Non-pigmented ciliary epithelial cell (primary cell): ENCODE measurements at regions not wholly inside any gene's neighbourhood (a gene's known extent, or its start where the extent isn't known, plus 50 kb on each side); places are given as distances from the start of the nearest gene placed in this dataset.

Experiments used
- DNase-seq: peaks from one replicate; pipeline ENCODE4 v3.0.0-alpha.2; 2010; ENCODE audit warnings: low read depth

DNA sequence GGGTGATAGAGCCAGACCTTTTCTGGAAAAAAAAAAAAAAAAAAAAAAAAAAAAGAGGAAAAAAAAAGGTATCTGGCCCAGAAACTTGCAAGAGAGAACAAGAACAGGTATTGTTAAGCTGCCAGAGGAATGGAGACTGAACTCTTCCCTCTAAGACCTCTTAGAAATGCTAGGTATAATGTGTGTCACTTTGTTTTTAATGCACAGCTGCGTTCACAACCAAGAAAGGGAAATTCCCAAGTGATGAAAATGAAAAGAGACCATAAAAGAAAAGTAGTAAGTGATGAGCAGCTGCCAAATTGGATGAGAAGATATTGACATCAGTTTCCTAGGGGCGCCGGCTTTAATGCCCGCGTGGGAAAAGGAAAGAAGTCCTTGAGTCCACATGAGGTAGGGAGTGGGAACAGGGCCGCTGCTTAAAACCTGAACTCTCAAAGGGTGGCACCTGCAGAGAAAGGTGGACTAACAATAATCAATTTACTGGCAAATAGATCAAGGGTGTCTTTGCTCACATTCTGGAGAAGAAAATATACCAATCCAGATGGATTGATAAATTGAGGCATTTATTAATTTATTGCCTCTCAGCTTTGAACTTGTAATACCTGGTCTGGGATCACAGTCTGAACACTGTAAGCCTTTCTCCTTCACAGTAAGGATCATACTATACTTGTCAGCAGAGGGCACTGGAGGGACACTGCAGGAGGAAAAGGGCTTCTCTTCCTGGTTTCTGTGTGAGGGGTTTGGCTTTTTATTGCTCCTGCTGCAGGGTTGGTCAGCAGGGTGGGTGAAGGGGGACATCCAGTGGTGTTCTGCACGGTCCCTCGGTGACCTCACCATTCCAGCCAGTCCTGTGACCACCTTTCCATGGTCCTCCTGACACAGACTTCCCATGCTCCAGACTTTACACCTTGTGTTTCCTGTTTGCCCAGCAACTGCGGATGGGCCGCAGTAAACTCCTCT is 131.6 kb downstream of the AQP9 start:
- DNase-seq: peak; percentile 22

DNA sequence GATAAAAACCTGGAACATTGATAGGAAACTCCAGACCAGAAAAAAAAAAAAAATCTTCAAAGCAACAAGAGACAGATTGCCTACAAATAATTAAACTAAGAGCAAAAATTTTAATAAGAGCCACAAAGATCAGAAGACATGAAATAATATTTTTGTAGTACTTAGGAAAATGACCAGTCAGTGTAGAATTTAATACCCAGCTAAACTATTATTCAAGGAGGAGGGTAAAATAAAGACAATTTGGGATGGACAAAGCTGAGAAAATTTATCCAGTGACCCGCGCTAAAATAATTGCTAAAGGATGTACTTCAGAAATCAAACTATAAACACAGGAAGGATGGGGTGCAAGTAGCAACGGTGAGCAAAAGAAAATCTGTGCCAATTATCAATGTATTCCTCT is 133.2 kb downstream of the AQP9 start:
- DNase-seq: no peak

DNA sequence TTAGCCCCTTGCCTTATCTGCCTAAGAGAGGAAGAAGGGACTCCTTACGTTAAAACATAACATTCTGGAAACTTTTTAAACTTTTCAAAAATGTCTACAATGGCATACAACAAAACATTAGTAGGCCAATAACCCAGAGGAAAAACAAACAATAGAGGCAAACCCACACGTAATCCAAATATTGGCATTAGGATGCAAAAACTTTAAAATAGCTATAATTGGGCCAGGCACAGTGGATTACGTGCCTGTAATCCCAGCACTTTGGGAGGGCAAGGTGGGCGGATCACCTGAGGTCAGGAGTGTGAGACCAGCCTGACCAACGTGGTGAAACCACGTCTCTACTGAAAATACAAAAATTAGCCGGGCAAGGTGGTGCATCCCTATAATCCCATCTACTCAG is 134.9 kb downstream of the AQP9 start:
- no peak for DNase-seq

DNA sequence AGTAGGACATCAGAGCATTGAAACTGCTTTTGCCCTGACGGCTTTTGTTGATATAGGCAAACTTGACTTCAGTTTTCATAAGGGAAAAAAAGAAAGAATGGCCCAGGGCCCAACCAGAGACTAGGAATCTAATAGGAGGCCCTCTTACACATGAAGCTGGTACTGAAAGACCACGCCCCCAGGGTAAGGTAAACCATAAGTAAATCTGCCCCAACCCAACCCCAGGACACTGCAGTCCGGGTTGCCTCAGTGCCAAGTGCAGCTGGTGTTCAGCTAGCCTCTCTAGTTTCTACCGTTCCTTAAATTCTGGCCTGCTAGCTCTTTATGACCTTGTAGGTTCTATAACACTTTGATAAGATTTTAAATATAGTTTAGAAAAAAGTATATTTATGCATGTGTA is 136.7 kb downstream of the AQP9 start:
- no peak for DNase-seq

- no peak for DNase-seq
Observed at GRCh38 chr15:58275785-58276184, 137.6 kb downstream of the AQP9 start.

- no peak for DNase-seq
Observed at GRCh38 chr15:58276924-58277323, 138.7 kb downstream of the AQP9 start.

- no peak for DNase-seq
Observed at GRCh38 chr15:58277333-58277732, 139.2 kb downstream of the AQP9 start.

GRCh38 chr15:58279106-58279505 is 140.9 kb downstream of the AQP9 start:
- DNase-seq: no peak

DNA sequence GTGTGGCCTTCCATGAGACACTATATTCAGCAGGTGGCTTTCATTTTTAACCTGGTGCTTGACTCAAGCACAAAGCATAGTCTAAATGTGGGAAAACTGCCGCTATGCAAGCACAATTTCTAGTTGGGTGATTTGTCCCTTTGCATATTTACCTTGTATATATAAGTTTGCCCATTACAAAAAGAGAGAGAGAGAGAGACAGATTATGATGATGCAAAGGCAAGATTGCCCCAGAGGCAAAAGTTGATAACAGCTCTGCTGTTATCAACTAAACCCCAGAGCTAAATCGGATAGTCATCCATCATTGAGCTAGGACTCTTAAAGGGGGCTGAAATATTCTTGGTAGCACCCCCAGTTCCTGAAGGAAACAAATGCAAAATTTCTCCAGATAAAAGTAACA is 141.5 kb downstream of the AQP9 start:
- no peak for DNase-seq

- no peak for DNase-seq
Observed at GRCh38 chr15:58282060-58282708, 144.0 kb downstream of the AQP9 start.

DNA sequence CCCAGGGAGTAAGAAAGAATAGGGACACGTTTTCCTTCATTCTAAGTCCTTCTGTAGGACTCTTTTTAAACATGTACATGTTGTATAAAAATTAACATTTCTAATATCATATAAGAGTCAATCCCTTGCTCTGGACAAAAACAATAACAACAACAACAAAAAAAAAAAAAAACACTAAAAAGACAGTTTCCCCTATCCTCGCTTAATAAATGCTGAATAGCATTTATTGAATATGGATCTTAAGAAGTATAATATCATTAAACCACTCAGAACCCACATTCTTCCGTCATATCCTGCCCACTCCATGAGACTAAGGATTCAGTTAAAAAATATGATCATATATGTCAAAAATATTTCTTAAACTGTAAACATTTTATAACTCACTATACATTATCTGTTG is 145.1 kb downstream of the AQP9 start:
- DNase-seq: no peak

GRCh38 chr15:58284293-58284692 is 146.1 kb downstream of the AQP9 start:
- no peak for DNase-seq

DNA sequence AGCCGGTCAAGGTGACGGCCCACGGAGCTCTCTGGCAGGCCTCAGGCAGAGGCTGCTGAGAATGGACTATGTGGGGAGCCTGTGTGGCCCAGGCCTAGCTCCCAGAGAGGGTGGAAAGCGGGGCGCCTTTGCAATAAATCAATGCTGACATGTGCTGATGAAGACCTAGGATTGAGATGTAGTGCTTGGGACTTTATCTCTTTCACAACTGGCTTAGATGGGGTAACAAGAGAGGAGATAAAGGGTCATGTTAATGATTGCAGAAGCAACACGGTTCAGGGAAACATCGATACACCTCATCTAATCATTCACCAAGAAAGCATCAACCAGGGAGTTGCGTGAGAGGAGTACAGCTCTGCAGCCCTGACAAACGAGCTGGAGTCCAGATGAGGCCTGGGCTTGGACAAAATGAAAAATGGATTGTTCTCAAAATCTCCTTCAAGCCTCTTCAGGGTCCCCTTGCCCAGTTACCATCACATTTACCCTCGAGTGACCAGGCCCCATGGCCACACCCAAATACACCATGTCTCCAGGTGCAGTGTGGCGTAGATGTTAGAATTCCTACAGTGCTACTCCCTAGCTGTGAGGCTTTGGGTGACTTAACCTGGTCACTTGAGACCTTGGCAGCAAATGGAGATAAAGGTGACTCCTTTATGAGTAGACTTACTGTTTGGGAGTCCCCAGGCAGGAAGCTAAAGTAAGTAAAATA is 146.4 kb upstream of the LIPC start:
- no peak for DNase-seq

DNA sequence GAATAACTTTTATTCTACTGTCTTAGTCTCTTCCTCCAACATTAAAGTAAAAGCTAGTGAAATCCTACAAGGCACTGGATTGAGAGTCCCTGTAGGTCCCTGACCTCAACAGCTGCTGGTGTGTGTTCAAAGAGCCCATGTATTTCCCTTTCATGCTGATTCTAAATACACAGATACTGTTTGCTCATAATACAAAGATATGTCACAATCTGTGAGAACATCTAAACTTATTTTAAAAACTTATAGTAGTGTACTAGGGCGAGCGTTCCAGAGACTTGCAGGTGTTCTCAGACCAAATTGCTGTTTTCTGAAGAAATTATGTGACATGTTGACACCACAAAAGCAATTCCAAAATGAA is 145.9 kb upstream of the LIPC start:
- no peak for DNase-seq

DNA sequence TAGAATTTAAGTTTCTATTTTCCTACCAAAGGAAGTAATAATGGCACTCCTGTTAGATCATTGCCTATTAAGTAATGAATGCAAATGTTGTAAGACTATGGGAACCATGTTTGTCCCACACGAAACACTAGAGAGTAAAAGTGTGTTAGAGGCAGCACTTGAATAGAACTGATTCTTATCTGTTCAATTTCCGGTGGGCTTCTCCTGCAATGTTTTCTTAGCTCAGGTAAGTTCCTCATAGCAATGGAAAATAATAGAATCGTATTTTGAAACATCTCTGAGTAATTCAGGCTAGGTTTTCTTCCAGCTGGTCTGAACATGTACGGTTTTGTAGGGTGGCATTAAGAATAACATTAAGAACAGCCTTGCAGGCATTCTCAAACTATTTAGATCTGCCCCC is 145.3 kb upstream of the LIPC start:
- DNase-seq: no peak

GRCh38 chr15:58287891-58288290 is 143.9 kb upstream of the LIPC start:
- DNase-seq: no peak

DNA sequence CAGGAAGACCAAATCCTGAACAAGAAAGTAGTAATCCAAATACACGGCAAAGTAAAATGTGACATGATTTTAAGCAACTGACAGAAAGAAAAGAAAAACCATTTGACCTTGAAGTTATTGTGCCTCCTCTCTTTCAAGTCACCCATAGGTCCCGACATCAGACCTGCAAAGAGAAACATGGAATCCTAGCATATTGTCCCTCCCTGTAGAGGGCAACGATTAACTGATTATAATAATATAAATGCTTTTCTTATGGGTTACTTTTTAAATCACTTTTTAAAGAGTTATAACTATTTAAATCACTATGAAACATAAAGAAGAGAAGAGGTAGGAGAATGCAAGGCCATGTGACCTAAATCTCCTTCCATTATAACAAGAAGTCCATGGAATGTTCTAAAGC is 143.2 kb upstream of the LIPC start:
- DNase-seq: no peak

DNA sequence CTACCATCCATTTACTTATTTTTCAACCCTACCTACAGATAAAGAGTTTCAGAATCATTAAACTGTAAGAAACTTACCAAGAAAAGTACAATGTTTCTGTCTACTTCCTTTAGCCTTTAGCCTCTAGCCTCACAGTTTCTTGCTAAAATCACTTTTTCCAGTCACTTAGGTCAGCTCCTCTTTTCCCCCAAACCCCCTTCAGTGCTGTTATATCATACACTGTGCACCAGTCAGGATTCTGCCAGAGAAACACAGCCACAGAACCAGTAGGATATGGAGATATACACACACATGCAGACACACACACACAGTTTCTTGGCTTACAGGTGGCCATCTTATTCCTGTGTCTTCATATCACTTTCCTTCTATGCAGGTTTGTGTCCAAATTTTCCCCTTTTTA is 139.9 kb upstream of the LIPC start:
- no peak for DNase-seq

GRCh38 chr15:58292751-58293175 is 139.0 kb upstream of the LIPC start:
- no peak for DNase-seq

- no peak for DNase-seq
Observed at GRCh38 chr15:58293622-58294550, 137.9 kb upstream of the LIPC start.

DNA sequence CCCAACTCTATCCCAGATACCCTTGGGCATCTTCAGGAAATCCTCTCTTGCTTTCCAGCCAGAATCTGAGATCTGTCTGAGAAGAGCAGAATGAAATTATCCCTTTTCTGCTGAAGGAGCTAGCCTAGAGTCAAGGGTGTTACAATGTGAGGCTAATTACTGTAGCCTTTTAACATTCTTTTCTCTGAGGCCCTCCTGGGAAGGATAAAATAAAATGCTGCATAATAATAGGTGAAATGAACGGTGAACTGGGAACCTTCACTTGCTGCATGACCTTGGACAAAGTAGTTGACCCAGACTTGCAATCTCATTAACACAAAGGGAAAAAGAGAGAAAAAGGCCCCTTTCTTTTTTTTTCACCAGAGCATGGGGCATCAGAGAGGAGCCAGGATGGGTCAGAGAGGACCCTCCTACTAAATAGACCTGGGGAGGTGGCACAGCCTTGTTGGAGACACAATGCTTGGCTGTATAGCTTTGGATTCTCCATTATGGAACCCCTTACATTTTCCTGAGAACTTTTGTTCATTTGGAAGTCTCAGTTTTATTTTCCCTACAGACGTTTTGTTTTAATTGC is 137.0 kb upstream of the LIPC start:
- DNase-seq: no peak
